PC-3 (cell line): ENCODE measurements at regions not wholly inside any gene's neighbourhood (a gene's known extent, or its start where the extent isn't known, plus 50 kb on each side); places are given as distances from the start of the nearest gene placed in this dataset.

Source experiments
- ATAC-seq: fragments of 200-7000 bp; cut with Tn5 transposase; 2 replicates; pipeline ENCODE4 v1.9.1; 2020; ENCODE audit warnings: mild to moderate bottlenecking, moderate library complexity
- BruUV-seq: library from RNA; stranded (reverse); fragments of 400-500 nt; replicated peaks from 2 replicates; lab custom pipeline; 2021; lab: Mats Ljungman, UMichigan
- CTCF ChIA-PET: fragments of 300-600 bp; sonication (Branson Sonifier 250); formaldehyde crosslinking; loops from one replicate; lab custom pipeline; 2022; ENCODE audit warnings: antibody characterized with exemption; lab: Charles Lee
- POLR2A ChIA-PET: fragments of 300-600 bp; sonication (Branson Sonifier 250); formaldehyde crosslinking; loops from one replicate; lab custom pipeline; 2022; ENCODE audit warnings: antibody characterized with exemption; ENCODE audit not compliant: unreplicated experiment; lab: Charles Lee
- DNase-seq: peaks from one replicate; pipeline ENCODE4 v3.0.0-alpha.2; 2015
- H2AFZ ChIP-seq: fragments of 300-600 bp; sonication (generic); 2 replicates; pipeline ENCODE4 v1.6.0; 2016; ENCODE audit warnings: antibody characterized with exemption, low read length
- H3F3A ChIP-seq: fragments of 300-600 bp; sonication (generic); one replicate; pipeline ENCODE4 v1.6.0; 2017; ENCODE audit warnings: antibody characterized with exemption, low read length, control low read depth, mild to moderate bottlenecking; ENCODE audit not compliant: unreplicated experiment
- H3K27ac ChIP-seq: fragments of 300-600 bp; sonication (generic); 2 replicates; pipeline ENCODE4 v1.5.1; 2016; ENCODE audit warnings: mild to moderate bottlenecking, low read length
- H3K27me3 ChIP-seq: fragments of 300-600 bp; sonication (generic); 2 replicates; pipeline ENCODE4 v1.6.1; 2016; ENCODE audit warnings: low read length, mixed read lengths
- H3K36me3 ChIP-seq: fragments of 300-600 bp; sonication (generic); 2 replicates; pipeline ENCODE4 v1.6.1; 2016; ENCODE audit warnings: low read depth, mixed run types, low read length, mixed read lengths
- H3K4me1 ChIP-seq: fragments of 300-600 bp; sonication (generic); 2 replicates; pipeline ENCODE4 v1.5.1; 2016; ENCODE audit warnings: low read length; ENCODE audit not compliant: insufficient read depth
- H3K4me2 ChIP-seq: fragments of 300-600 bp; sonication (generic); 2 replicates; pipeline ENCODE4 v1.6.0; 2016; ENCODE audit warnings: low read length
- H3K4me3 ChIP-seq: fragments of 300-600 bp; sonication (generic); 2 replicates; pipeline ENCODE4 v1.5.1; 2016; ENCODE audit warnings: mild to moderate bottlenecking, low read length, mixed read lengths
- H3K79me2 ChIP-seq: fragments of 300-600 bp; sonication (generic); 2 replicates; pipeline ENCODE4 v1.6.1; 2017; ENCODE audit warnings: low read length, mixed read lengths
- H3K9ac ChIP-seq: fragments of 300-600 bp; sonication (generic); 2 replicates; pipeline ENCODE4 v1.6.0; 2016; ENCODE audit warnings: mild to moderate bottlenecking, low read length
- H3K9me2 ChIP-seq: fragments of 300-600 bp; sonication (generic); replicated peaks from 2 replicates; pipeline ENCODE4 v1.6.1; 2016; ENCODE audit warnings: mixed run types, low read length, mixed read lengths
- H3K9me3 ChIP-seq: fragments of 300-600 bp; sonication (generic); 2 replicates; pipeline ENCODE4 v1.6.1; 2016; ENCODE audit warnings: low read length, mixed read lengths
- H4K20me1 ChIP-seq: fragments of 300-600 bp; sonication (generic); 2 replicates; pipeline ENCODE4 v1.6.1; 2016; ENCODE audit warnings: low read length, mixed read lengths
- EZH2 ChIP-seq: fragments of 300-600 bp; sonication (generic); IDR thresholded peaks from one replicate; pipeline ENCODE4 v1.6.1; 2017; ENCODE audit warnings: antibody characterized with exemption, mild to moderate bottlenecking, low read length; ENCODE audit not compliant: unreplicated experiment
- EZH2phosphoT487 ChIP-seq: fragments of 300-600 bp; sonication (generic); IDR thresholded peaks from 2 replicates; pipeline ENCODE4 v1.6.1; 2018; ENCODE audit warnings: mild to moderate bottlenecking, antibody characterized with exemption, low read length, borderline replicate concordance
- intact Hi-C: fragments of 100-400 bp; cut with micrococcal nuclease; formaldehyde crosslinking; loops from 2 replicates; pipeline ENCODE4 v1.9.0; 2023
- TF ChIP-seq, protein P1 (sequence below): fragments of 300-600 bp; sonication (generic); conservative IDR thresholded peaks from 2 replicates; pipeline ENCODE4 v1.5.1; 2017; ENCODE audit warnings: antibody characterized with exemption, low read depth, mild to moderate bottlenecking, low read length

DNA sequence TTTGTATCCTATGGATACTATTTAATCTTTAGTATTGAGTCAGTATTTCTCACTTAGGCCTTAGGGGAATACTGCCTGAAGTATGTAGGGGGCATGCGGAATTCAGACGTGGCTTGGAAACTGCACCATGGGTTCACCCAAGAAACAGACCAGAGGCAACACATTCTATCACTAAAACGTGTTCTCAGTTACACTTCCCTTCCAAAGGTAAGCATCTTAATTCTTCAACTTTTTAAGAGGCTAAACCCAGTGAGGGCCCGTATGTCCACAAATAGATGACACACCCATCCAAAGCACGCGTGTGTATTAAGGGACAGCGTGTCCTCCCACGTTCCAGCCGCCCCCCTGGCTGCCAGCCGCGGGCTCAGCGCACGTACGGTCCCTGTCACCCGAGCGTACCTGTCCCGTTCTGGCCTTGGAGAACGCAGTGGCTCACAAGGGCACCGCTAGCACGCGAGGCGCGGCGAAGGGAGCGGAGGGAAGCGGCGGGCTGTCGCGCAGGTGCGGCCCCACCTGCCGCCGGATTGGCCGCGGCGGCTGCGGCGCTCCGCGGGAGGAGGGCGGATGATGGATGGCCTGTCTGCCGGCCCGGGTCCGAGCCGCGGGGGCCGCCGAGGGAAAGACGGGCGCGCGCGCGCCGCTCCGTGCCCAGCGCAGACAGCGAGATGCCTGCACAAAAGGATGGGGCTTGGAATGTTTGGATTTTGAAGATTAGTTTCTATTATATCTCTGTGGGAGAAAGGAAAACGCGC, 1003.9 kb upstream of the NR2F2 start:
- Histone ChIP-seq H3K4me1 (peaks cover 30% of the 10 kb centered on the region), H3K4me3 (no peak overlapping the region), H3K79me2 (no peaks in the 10 kb centered on the region), H3K27me3 (no peaks in the 10 kb centered on the region), H3K36me3 (no peaks in the 10 kb centered on the region), H3K4me2 (no peak overlapping the region), H3K27ac (no peak overlapping the region; the same call in 1 of the 2 replicates), H3K9ac (no peak overlapping the region), H3F3A (no peaks in the 10 kb centered on the region), H3K9me3 (no peaks in the 10 kb centered on the region), H3K9me2 (no peaks in the 10 kb centered on the region), H2AFZ (no peak overlapping the region), H4K20me1 (no peaks in the 10 kb centered on the region)
- CTCF ChIA-PET: interaction anchor here (0.8 kb wide), 1 partner anchor 64 kb away, joined by 3 read pairs; no protein-coding TSS in a partner anchor
- TF ChIP-seq EZH2 (no peak), EZH2phosphoT487 (no peak)
- TF ChIP-seq, protein P1, sequence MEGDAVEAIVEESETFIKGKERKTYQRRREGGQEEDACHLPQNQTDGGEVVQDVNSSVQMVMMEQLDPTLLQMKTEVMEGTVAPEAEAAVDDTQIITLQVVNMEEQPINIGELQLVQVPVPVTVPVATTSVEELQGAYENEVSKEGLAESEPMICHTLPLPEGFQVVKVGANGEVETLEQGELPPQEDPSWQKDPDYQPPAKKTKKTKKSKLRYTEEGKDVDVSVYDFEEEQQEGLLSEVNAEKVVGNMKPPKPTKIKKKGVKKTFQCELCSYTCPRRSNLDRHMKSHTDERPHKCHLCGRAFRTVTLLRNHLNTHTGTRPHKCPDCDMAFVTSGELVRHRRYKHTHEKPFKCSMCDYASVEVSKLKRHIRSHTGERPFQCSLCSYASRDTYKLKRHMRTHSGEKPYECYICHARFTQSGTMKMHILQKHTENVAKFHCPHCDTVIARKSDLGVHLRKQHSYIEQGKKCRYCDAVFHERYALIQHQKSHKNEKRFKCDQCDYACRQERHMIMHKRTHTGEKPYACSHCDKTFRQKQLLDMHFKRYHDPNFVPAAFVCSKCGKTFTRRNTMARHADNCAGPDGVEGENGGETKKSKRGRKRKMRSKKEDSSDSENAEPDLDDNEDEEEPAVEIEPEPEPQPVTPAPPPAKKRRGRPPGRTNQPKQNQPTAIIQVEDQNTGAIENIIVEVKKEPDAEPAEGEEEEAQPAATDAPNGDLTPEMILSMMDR: no peak
- intact Hi-C loops: loop anchor here (10.0 kb wide), 1 partner anchor 228 kb away; no protein-coding TSS in a partner anchor
- no TSS peak for BruUV-seq
- ATAC-seq (no peak), DNase-seq (no peak)
- POLR2A ChIA-PET: no interaction called here

- H3K4me2 ChIP-seq: no peak overlapping the region
These were observed 1003.3 kb upstream of the NR2F2 start for GRCh38 chr15:95327183-95327525.

More at GRCh38 chr15:95327183-95327525, 1003.3 kb upstream of the NR2F2 start:
- no peaks in the 10 kb centered on the region for H4K20me1 ChIP-seq
- POLR2A ChIA-PET: no interaction called here
- intact Hi-C loops: loop anchor here (10.0 kb wide), 1 partner anchor 228 kb away; no protein-coding TSS in a partner anchor
- H2AFZ ChIP-seq: no peak overlapping the region
- no peak for DNase-seq
- no TSS peak for BruUV-seq
- H3K4me1 ChIP-seq: peaks cover 30% of the 10 kb centered on the region
- ATAC-seq: no peak
- H3K79me2 ChIP-seq: no peaks in the 10 kb centered on the region
- H3K36me3 ChIP-seq: no peaks in the 10 kb centered on the region
- H3F3A ChIP-seq: no peaks in the 10 kb centered on the region
- H3K9ac ChIP-seq: no peak overlapping the region
- H3K4me3 ChIP-seq: no peak overlapping the region
- CTCF ChIA-PET: no interaction called here
- H3K27me3 ChIP-seq: no peaks in the 10 kb centered on the region
- no peak overlapping the region for H3K27ac ChIP-seq
- H3K9me2 ChIP-seq: no peaks in the 10 kb centered on the region
- no peaks in the 10 kb centered on the region for H3K9me3 ChIP-seq
- TF ChIP-seq EZH2phosphoT487 (no peak), EZH2 (no peak)
- TF ChIP-seq, protein P1: no peak
